ENCODE measurements at regions not wholly inside any gene's neighbourhood (a gene's known extent, or its start where the extent isn't known, plus 50 kb on each side); places are given as distances from the start of the nearest gene placed in this dataset.
"Not testable (repeated sequence)": the region's sequence is repeated elsewhere in the genome, so short reads cannot be mapped to it uniquely, and the experiment has no call there.

DNA sequence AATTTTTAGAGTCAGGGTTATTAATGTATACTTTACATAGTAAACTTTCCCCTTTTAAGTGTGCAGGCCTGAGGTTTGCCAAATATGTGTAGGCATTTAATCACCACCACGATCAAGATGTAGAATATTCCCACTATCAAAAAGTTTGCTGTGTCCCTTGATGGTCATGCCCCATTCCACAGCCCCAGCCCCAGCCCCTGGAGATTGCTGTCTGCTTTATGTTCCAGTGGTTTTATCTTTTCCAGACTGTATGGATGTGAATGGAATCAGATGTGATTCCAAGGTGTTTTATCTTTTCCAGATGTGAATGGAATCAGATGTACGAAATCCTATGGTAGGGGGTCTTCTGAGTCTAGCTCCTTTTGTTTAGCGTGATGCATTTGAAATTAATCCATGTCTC, 93.1 kb upstream of the B3GAT1 start:
- no peak for DNase-seq

DNA sequence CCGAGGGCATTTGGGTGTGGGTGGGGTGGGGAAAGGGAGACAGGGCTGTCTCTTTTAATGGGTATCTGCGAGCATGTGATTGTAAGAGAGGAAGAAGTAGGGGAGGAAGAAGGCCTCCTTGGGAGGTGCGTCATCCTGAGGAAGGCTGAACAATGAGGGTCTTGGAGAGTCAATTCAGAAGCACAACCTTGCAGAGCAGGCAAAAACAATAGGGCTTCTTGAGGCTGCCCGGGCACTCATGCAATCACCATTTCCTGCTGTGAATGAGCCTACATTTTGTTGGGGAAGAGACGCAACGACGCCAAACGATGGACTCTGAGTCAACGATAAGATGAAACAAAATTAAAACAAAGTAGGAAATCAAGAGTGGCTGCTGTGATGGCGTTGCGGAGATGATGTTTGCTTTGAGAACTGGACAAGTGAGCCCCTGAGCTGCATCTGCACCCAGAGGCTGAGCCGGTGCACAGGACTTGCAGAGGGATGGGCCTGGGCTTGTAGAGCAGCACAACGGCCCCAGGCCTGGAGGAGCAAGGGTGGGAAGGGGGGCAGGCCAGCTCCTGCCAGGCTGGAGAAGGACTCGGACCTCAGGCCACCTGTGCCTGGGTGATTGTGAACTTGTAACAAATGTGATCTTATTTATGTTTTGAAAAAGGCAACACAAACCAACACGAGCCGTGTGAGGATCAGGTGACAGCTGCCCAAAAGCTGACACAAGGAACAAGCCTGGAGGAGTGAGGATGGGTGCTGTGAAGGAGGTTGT, 92.3 kb upstream of the B3GAT1 start:
- DNase-seq: no peak

DNA sequence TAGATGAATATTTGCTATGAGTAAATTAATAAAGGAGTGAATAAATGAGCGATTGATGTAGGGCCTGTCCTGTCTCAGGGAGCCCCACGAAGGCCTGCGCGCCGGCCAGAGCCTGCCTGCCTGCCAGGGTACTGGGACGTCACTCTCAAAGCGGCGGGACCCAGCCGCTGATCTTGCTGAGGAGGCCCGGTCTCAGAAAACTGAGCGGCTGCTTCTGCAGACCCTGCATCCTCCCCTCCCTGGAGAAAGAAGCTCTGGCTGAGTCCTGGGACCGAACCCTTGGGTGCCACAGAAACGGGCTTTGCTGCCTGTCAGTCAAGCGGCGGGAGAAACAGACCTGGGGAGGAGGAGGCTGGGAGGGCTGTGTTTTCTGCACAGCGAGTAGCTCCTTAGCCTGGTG, 91.6 kb upstream of the B3GAT1 start:
- DNase-seq: no peak

DNA sequence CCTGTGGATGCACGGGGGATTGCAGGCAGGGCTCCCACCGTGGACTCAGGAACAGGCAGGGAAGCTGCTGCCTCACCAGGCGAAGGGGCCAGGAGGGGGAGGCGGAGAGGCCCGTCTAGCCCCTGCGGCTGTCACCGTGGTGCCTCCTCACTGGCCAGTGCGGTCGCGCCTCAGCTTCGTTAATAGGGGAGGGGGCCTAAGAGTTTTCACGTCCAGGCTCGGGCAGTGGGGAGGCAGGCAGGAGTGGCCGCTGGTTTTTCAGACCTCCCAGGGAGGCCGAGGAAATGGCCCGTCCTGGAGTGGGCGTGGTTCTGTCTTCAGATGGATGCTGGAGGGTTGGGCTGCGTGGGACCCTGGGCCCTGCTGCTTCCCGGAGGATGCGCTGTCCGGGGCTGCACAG, 91.1 kb upstream of the B3GAT1 start:
- no peak for DNase-seq

- no peak for DNase-seq
Measured at GRCh38 chr11:134502153-134502550, 90.1 kb upstream of the B3GAT1 start.

DNA sequence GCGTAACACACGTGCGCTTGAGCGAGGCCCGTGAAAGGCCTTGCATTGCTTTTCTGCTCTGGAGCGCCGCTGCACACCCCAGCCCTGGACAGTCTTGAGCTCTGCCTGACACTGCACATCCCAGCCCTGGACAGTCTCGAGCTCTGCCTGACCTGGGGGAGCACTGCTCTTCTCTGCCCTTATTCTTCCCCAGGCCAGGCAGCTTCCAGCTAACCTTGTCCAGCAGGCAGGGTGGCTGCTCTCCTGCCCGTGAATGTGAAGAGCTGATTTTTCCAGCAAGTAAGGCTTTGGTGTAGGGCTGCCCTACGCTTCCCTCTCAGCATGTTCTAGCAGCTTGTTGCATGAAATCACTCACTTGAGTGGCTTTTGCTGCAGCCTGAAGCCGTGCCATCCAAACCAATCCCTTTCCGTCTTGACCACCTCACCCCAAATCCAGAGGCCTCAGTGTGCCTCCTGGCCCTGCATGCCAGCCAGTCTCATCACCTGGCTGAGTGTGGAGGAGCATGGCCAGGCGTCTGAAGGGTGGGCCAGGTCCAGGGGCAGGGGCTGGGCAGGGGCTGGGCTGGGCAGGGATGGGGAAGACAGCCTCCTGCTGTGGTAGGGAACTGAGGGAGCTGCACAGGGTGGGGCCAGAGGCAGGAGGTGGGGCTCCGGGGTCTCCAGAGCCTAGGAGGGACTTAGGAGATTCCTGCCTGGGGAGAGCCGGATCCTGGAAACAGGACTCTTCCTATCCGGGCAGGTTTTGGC, 89.5 kb upstream of the B3GAT1 start:
- DNase-seq: no peak

DNA sequence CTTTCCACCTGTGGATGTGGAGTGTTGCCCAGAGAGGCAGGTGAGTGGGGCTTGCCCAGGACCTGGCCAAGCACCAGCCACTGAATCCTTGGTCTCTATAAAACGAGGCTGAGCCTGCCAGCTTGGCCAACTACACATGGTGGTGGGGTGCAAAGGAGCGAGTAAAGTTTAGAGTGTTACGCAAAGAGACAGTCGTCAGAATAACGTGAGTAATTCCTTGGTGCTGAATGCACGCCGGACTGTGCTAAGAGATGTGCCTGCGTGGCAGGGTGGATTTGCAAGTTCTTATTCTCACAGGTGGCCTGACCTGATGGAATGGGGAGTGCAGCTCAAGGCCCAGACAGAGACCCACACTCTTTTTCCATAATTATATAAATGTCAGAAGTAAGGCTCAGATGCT, 88.6 kb upstream of the B3GAT1 start:
- no peak for DNase-seq

DNA sequence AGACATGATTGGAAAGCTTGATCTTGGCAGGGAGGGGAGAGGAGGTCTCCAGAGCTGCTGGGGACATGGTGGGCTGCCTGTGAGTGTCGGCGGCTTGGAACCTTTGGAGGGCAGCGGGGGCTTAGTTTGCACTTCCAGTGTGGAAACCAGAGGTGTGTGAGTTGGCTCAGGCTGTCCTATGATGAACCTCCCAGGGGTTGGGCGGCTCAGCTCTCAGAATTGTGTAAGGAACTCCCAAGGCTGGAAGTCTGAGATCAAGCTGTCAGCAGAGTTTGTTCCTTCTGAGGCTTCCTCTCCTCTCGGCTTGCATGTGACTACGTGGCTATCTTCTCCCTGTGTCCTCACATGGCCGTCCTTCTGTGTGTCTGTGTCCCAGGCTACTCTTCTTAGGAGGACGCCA, 87.9 kb upstream of the B3GAT1 start:
- DNase-seq: no peak

DNA sequence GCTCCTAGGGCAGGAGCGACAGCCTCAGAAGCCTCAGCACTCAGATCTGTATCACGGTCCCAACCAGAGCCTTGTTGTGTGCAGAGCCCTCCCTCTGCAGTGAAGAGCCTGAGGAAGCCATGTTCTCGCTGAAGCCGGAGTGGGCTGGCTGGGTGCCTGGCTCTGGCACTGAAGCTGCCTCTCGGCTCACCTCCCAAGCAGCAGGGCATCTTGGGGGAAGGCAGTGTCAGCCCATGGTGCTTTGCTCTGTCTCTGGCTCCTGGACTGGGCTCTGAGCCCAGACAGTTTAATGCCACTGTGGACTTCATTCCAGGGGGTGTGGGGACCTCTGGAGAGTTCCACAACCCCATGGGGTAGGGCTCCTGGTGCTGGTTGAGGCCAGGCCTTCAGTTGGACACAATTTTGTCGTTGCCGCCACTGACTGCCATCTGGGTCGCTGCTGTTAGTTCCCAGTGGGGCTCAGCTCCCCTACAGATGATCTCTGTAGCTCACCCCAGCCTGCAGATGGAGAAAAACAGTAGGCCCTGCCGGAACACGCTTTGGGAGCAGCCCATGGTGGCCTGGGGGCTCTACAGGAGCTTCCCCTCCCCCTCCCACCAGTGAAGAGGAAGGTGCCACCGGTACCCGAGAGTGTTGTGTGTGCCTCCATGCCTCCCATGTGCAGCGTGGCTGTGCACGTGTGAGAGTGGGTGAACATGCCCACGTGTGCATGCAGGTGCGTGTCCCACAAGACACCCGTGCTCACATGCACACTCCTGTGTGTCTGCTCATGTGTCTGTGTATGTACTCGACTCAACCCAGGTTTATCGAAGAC, 86.5 kb upstream of the B3GAT1 start:
- DNase-seq: no peak

GRCh38 chr11:134497586-134497985, 85.5 kb upstream of the B3GAT1 start:
- DNase-seq: no peak

DNA sequence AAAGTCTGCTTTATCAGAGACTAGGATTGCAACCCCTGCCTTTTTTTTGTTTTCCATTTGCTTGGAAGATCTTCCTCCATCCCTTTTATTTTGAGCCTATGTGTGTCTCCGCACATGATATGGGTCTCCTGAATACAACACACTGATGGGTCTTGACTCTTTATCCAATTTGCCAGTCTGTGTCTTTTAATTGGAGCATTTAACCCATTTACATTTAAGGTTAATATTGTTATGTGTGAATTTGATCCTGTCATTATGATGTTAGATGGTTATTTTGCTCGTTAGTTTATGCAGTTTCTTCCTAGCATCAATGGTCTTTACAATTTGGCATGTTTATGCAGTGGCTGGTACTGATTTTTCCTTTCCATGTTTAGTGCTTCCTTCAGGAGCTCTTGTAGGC, 84.0 kb upstream of the B3GAT1 start:
- not testable (repeated sequence) for DNase-seq

- DNase-seq: not testable (repeated sequence)
Measured at GRCh38 chr11:134494395-134494794, 82.4 kb upstream of the B3GAT1 start.

DNA sequence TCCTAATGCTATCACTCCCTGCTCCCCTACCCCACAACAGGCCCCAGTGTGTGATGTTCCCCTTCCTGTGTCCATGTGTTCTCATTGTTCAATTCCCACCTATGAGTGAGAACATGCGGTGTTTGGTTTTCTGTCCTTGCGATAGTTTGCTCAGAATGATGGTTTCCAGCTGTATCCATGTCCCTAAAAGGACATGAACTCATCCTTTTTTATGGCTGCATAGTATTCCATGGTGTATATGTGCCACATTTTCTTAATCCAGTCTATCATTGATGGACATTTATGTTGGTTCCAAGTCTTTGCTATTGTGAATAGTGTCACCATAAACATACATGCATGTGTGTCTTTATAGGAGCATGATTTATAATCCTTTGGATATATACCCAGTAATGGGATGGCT, 80.4 kb upstream of the B3GAT1 start:
- DNase-seq: not testable (repeated sequence)

- no peak for DNase-seq
Measured at GRCh38 chr11:134489728-134490127, 77.7 kb upstream of the B3GAT1 start.

- no peak for DNase-seq
Measured at GRCh38 chr11:134488913-134489312, 76.9 kb upstream of the B3GAT1 start.

DNA sequence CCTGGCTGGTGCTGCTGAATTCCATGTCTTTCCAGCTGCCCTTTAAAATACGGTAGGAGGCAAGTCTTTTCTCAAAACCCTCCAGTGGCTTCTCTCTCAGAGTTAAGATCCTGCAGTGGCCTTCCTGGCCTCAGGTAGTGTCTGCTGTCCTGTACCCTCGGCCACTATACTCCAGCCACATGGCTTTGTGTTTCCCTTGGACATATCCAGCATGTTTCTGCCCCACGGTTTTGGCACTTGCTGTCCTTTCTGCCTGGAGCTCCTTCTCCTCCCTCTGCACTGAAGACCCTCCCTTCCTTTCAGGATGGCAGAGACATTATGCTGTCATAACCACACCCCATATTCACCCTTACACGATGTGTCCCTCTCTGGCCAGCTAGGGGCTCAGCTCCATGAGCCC, 76.5 kb upstream of the B3GAT1 start:
- no peak for DNase-seq

GRCh38 chr11:134487696-134488095, 75.7 kb upstream of the B3GAT1 start:
- no peak for DNase-seq

DNA sequence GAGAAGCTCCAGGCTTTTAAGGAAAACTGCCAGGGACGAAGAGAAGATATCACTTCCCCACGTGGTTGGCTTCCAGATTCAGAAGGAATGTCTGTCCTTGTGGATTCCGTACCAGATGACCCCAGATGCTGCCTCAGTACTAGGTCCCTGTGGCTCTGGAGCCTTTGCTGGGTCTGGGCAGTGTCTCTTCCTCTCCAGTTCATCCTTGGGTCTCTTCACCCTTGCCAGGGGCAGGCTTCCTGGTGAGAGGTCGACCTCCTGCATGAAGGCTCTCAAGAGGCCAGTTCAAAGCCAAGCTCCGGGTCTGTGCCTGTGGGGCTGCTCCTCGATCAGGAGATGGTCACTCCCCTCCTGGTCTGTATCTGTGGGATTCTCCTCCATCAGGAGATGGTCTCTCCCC, 74.7 kb upstream of the B3GAT1 start:
- no peak for DNase-seq

DNA sequence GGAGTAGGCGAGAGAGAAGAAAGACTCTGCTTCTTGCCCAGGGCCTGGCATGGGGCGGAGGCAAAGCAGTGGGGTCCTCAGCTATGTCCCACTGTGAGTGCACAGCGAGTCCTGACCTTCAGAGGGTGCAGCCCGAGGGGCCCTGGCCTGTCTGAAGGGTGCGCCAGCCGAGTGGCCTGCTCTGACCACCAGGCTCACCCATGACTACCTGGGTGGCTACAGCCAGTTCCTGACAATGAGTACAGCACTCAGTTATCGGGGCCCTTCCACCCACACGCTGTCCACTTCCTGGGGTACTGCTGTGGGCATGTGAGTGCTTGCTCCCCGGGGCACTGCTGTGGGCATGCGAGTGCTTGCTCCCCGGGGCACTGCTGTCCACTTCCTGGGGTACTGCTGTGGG, 74.1 kb upstream of the B3GAT1 start:
- no peak for DNase-seq

GRCh38 chr11:134485316-134485715, 73.3 kb upstream of the B3GAT1 start:
- DNase-seq: no peak

DNA sequence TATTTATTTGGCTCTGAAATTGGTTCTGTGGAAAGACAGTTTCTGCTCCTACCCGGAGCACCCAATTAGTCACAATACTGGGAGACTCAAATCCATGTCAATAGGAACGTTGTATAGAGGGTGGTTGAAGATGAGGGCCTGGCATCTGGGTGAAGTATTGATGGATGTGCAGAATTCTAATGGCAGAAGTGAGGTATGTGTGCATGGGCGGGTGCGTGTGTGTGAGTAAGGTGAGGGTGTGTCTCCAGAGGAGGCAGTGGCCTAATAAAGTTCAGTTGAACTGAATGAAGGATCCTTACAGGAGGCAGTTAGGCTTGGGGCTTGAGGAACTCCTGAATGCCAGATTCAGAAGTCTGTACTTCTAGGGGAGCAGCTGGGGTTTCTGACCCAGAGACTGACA, 71.8 kb upstream of the B3GAT1 start:
- no peak for DNase-seq

GRCh38 chr11:134483291-134483690, 71.2 kb upstream of the B3GAT1 start:
- DNase-seq: no peak

DNA sequence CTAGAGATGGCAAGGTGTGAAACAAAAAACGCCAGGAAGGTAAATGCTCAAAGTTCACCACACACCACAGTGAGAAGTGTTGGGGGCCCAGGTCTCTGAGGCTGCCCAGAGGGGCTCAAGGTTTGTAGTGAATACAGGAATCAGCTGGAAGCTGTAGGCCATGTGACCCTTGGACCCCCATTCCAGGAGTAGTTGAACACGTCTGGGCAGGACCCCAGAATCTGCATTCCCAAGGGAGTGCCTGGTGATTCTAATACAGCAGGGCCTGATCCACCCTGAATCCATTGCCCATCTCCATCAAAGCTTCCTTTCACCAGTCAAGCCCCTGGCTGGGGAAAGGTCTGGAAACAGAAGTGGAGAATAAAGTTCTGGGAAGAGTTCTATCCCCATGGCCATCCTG, 70.8 kb upstream of the B3GAT1 start:
- no peak for DNase-seq

All from MV-4-11 (cell line).